DMS53 treated with DMSO at 0.1 percent for 48 hours (cell line): ENCODE measurements at regions not wholly inside any gene's neighbourhood (a gene's known extent, or its start where the extent isn't known, plus 50 kb on each side); places are given as distances from the start of the nearest gene placed in this dataset.

ENCODE experiments used
- DNase-seq: peaks from one replicate; lab custom pipeline; 2025; ENCODE audit not compliant: unreplicated experiment; lab: John Stamatoyannopoulos, UW

- DNase-seq, result no peak
Observed at GRCh38 chr12:115405471-115405860, 721.5 kb upstream of the TBX3 start.

GRCh38 chr12:115404761-115405470 lies 720.9 kb upstream of the TBX3 start:
- DNase-seq, result no peak

- no peak for DNase-seq
Observed at GRCh38 chr12:115403689-115404088, 719.7 kb upstream of the TBX3 start.

- DNase-seq, result no peak
Observed at GRCh38 chr12:115403253-115403652, 719.3 kb upstream of the TBX3 start.

- no peak for DNase-seq
Observed at GRCh38 chr12:115402443-115403180, 718.6 kb upstream of the TBX3 start.

- DNase-seq, result no peak
Observed at GRCh38 chr12:115401761-115402160, 717.8 kb upstream of the TBX3 start.

- DNase-seq, result no peak
Observed at GRCh38 chr12:115400011-115400410, 716.0 kb upstream of the TBX3 start.

GRCh38 chr12:115398311-115398781 lies 714.4 kb upstream of the TBX3 start:
- no peak for DNase-seq

- no peak for DNase-seq
Observed at GRCh38 chr12:115396567-115396966, 712.6 kb upstream of the TBX3 start.

- DNase-seq, result peak; percentile 21
Observed at GRCh38 chr12:115394496-115395220, 710.7 kb upstream of the TBX3 start.

GRCh38 chr12:115388139-115388538 lies 704.2 kb upstream of the TBX3 start:
- DNase-seq, result no peak

GRCh38 chr12:115387467-115387901 lies 703.5 kb upstream of the TBX3 start:
- no peak for DNase-seq

- no peak for DNase-seq
Observed at GRCh38 chr12:115386946-115387345, 703.0 kb upstream of the TBX3 start.

- no peak for DNase-seq
Observed at GRCh38 chr12:115385141-115385540, 701.2 kb upstream of the TBX3 start.

GRCh38 chr12:115384391-115384790 lies 700.4 kb upstream of the TBX3 start:
- DNase-seq, result no peak

GRCh38 chr12:115383668-115384067 lies 699.7 kb upstream of the TBX3 start:
- no peak for DNase-seq

GRCh38 chr12:115382681-115383080 lies 698.7 kb upstream of the TBX3 start:
- no peak for DNase-seq

- no peak for DNase-seq
Observed at GRCh38 chr12:115380546-115381120, 696.7 kb upstream of the TBX3 start.

- DNase-seq, result no peak
Observed at GRCh38 chr12:115378291-115378690, 694.3 kb upstream of the TBX3 start.

GRCh38 chr12:115377779-115378178 lies 693.8 kb upstream of the TBX3 start:
- DNase-seq, result no peak

- no peak for DNase-seq
Observed at GRCh38 chr12:115377230-115377629, 693.3 kb upstream of the TBX3 start.
